T-helper 2 cell treated with Interferon-gamma antibody and Interleukin-4, amounts not matched to agents 5 μg/mL and 100 μg/mL, for 36 hours (primary cell): ENCODE measurements at regions not wholly inside any gene's neighbourhood (a gene's known extent, or its start where the extent isn't known, plus 50 kb on each side); places are given as distances from the start of the nearest gene placed in this dataset.

ENCODE experiments used
- DNase-seq: peaks from one replicate; pipeline ENCODE4 v3.0.0; 2021; ENCODE audit warnings: low spot score
- H3K27ac Mint-ChIP-seq: one replicate; pipeline ENCODE4 v1.8.0; 2021; ENCODE audit warnings: mild to moderate bottlenecking, mixed read lengths
- H3K27me3 Mint-ChIP-seq: one replicate; pipeline ENCODE4 v1.8.0; 2021; ENCODE audit warnings: low read depth, mixed read lengths
- H3K36me3 Mint-ChIP-seq: one replicate; pipeline ENCODE4 v1.8.0; 2021; ENCODE audit warnings: low read depth, mixed read lengths
- H3K4me1 Mint-ChIP-seq: one replicate; pipeline ENCODE4 v1.8.0; 2021; ENCODE audit warnings: low read depth, mixed read lengths
- H3K4me3 Mint-ChIP-seq: one replicate; pipeline ENCODE4 v1.8.0; 2022; ENCODE audit warnings: mild to moderate bottlenecking, moderate library complexity, mixed read lengths
- H3K9me3 Mint-ChIP-seq: one replicate; pipeline ENCODE4 v1.8.0; 2021; ENCODE audit warnings: mixed read lengths

- H3K36me3 Mint-ChIP-seq, result no peaks in the 10 kb centered on the region
- no peaks in the 10 kb centered on the region for H3K27me3 Mint-ChIP-seq
- H3K4me1 Mint-ChIP-seq, result no peaks in the 10 kb centered on the region
- no peak overlapping the region for H3K4me3 Mint-ChIP-seq
- DNase-seq, result no peak
- no peaks in the 10 kb centered on the region for H3K9me3 Mint-ChIP-seq
- H3K27ac Mint-ChIP-seq, result no peak overlapping the region
Measured at GRCh38 chr2:235405612-235406361, 88.1 kb upstream of the AGAP1 start.

DNA sequence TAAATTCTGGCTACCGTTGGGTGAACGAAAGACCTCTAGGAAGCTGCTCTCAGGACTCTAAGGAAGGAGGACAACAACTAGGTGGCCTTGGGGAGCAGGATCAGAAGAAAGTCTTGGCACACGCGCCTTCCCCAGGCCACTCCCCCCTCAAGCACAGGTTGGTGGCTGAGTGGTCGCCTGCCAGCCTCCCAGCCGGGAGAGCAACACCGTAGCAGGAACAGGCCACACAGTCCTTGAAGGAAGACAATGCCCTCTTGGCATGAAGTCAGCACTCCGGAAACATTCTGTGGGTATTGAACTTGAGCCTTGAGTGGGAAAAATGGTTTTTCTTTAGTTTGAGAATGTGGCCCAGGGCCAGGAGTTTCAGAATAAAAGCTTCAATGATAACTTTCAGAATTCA, 87.4 kb upstream of the AGAP1 start:
- Mint-ChIP-seq H3K36me3 (no peaks in the 10 kb centered on the region), H3K27ac (no peak overlapping the region), H3K9me3 (no peaks in the 10 kb centered on the region), H3K4me3 (no peak overlapping the region), H3K27me3 (no peaks in the 10 kb centered on the region), H3K4me1 (no peaks in the 10 kb centered on the region)
- no peak for DNase-seq

DNA sequence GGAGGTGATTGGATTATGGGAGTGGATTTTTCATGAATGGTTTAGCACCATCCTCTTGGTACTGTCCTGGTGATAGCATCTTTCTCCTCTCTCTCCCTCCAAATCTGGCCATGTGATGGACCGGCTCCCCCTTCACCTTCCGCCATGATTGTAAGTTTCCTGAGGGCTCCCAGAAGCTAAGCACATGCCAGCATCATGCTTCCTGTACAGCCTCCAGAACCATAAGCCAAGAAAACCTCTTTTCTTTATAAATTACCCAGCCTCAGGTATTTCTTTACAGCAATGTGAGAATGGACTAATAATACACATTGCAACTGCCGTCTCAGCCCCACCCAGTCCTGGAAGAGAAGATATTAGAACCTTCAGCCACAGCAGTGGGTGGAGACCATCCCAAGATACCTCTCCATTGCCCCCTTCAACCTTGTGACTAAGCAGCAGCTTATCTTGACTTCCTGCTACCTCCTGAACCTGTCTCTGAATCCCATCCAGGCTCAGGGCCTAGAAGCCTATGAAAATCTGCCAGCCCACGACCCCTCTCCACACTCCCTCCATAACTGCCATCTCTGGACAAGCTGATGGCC, 81.8 kb upstream of the AGAP1 start:
- DNase-seq, result no peak
- Mint-ChIP-seq H3K4me1 (no peaks in the 10 kb centered on the region), H3K9me3 (no peaks in the 10 kb centered on the region), H3K27ac (no peak overlapping the region), H3K27me3 (no peaks in the 10 kb centered on the region), H3K36me3 (no peaks in the 10 kb centered on the region), H3K4me3 (no peak overlapping the region)

GRCh38 chr2:235413064-235413463, 80.8 kb upstream of the AGAP1 start:
- no peaks in the 10 kb centered on the region for H3K4me1 Mint-ChIP-seq
- no peak for DNase-seq

DNA sequence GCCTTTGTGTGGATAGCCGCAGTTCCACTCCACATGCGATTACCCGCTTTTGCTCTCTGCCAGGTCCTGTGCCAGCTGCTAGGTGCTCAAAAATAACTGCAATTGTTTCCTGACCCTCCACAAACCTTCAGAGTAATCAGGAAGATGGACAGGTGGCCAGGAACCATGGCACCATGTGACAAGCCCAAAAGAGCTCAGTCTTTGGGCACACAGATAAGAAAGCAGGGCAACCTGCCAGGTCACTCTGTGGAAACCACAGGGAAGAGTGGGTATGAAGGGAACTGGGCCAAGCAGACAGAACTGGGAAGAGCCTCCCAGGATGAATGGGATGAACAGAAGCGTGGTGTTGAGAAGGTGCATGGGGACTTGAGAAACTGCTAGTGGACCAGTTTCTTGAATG, 79.4 kb upstream of the AGAP1 start:
- Mint-ChIP-seq H3K4me1 (no peaks in the 10 kb centered on the region), H3K9me3 (no peaks in the 10 kb centered on the region), H3K4me3 (no peak overlapping the region), H3K27ac (no peak overlapping the region), H3K36me3 (no peaks in the 10 kb centered on the region), H3K27me3 (no peaks in the 10 kb centered on the region)
- no peak for DNase-seq

More at GRCh38 chr2:235413064-235413463, 80.8 kb upstream of the AGAP1 start:
- Mint-ChIP-seq H3K27ac (no peak overlapping the region), H3K27me3 (no peaks in the 10 kb centered on the region), H3K4me3 (no peak overlapping the region), H3K9me3 (no peaks in the 10 kb centered on the region), H3K36me3 (no peaks in the 10 kb centered on the region)

- no peaks in the 10 kb centered on the region for H3K4me1 Mint-ChIP-seq
Measured at GRCh38 chr2:235416858-235417499, 76.9 kb upstream of the AGAP1 start.

GRCh38 chr2:235418918-235419317, 74.9 kb upstream of the AGAP1 start:
- Mint-ChIP-seq H3K4me3 (no peak overlapping the region), H3K9me3 (no peaks in the 10 kb centered on the region), H3K27me3 (no peaks in the 10 kb centered on the region), H3K4me1 (no peaks in the 10 kb centered on the region), H3K36me3 (no peaks in the 10 kb centered on the region), H3K27ac (no peak overlapping the region)
- no peak for DNase-seq

More at GRCh38 chr2:235416858-235417499, 76.9 kb upstream of the AGAP1 start:
- DNase-seq, result no peak
- H3K27ac Mint-ChIP-seq, result no peak overlapping the region
- H3K9me3 Mint-ChIP-seq, result no peaks in the 10 kb centered on the region
- no peaks in the 10 kb centered on the region for H3K36me3 Mint-ChIP-seq
- H3K27me3 Mint-ChIP-seq, result no peaks in the 10 kb centered on the region
- H3K4me3 Mint-ChIP-seq, result no peak overlapping the region

GRCh38 chr2:235419996-235420395, 73.8 kb upstream of the AGAP1 start:
- Mint-ChIP-seq H3K27me3 (no peaks in the 10 kb centered on the region), H3K9me3 (no peaks in the 10 kb centered on the region), H3K4me1 (no peaks in the 10 kb centered on the region), H3K4me3 (no peak overlapping the region), H3K36me3 (no peaks in the 10 kb centered on the region), H3K27ac (no peak overlapping the region)
- no peak for DNase-seq

- Mint-ChIP-seq H3K36me3 (no peaks in the 10 kb centered on the region), H3K4me3 (no peak overlapping the region), H3K4me1 (no peaks in the 10 kb centered on the region), H3K27ac (no peak overlapping the region), H3K27me3 (no peaks in the 10 kb centered on the region), H3K9me3 (no peaks in the 10 kb centered on the region)
- no peak for DNase-seq
Measured at GRCh38 chr2:235421618-235422017, 72.2 kb upstream of the AGAP1 start.

DNA sequence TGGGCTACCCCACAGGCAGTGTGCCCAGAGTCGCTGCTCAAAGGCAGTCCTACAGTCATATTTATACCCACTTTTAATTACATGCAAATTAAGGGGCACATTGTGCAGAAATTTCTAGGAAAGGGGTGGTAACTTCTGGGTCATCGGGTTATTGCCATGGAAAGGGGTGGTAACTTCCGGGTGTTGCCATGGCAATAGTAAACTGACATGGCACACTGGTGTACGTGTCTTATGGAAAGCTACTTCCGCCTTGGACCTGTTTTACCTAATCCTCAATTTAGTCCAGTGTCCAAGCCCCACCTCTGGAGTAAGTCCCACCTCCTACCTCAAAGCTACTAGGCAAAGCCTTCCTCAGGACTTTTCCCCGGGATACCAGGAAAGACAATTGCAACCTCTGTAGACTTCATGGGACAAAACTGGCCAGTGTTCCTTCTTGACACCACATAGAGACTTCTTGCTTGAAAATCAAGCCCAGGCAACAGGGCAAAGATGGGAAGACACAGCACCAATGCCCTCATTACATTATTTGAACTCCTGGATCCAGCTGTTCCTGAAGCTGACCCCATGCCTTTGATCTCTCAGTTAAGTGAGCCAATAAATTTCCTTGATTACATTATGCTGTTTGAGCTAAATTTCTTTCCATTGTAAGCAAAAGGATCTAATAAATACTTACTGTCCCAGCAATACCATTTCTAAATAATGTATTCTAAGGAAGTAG, 63.3 kb upstream of the AGAP1 start:
- Mint-ChIP-seq H3K9me3 (no peaks in the 10 kb centered on the region), H3K4me1 (no peaks in the 10 kb centered on the region), H3K4me3 (no peak overlapping the region), H3K27me3 (no peaks in the 10 kb centered on the region), H3K27ac (no peak overlapping the region), H3K36me3 (no peaks in the 10 kb centered on the region)
- no peak for DNase-seq

- Mint-ChIP-seq H3K27ac (no peak overlapping the region), H3K4me3 (no peak overlapping the region), H3K27me3 (no peaks in the 10 kb centered on the region), H3K9me3 (no peaks in the 10 kb centered on the region), H3K36me3 (no peaks in the 10 kb centered on the region), H3K4me1 (no peaks in the 10 kb centered on the region)
- no peak for DNase-seq
Measured at GRCh38 chr2:235432741-235433520, 60.9 kb upstream of the AGAP1 start.

DNA sequence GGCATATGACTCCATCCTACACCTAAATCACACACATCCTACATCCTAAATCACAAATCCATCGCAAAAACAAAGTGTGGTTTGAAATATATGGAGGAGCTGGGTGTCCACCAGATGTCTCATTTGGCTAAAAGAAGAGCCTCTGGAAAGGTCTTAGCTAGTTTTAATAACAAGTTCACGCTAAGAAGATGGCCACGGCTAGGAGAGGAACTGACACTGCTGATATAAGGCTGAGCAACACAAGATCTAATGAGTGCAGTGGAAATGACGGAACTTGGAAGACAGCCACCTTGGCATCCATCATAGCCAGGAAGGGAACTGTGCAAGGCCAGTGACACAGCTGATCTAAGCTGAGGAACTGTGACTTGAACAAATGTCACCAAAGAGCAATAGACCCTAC, 60.0 kb upstream of the AGAP1 start:
- DNase-seq, result no peak
- Mint-ChIP-seq H3K27me3 (no peaks in the 10 kb centered on the region), H3K4me3 (no peak overlapping the region), H3K4me1 (no peaks in the 10 kb centered on the region), H3K9me3 (no peaks in the 10 kb centered on the region), H3K36me3 (no peaks in the 10 kb centered on the region), H3K27ac (no peak overlapping the region)

GRCh38 chr2:235439959-235440662, 53.7 kb upstream of the AGAP1 start:
- no peaks in the 10 kb centered on the region for H3K36me3 Mint-ChIP-seq
- no peak for DNase-seq
- no peaks in the 10 kb centered on the region for H3K4me1 Mint-ChIP-seq
- H3K27me3 Mint-ChIP-seq, result no peaks in the 10 kb centered on the region
- no peaks in the 10 kb centered on the region for H3K9me3 Mint-ChIP-seq
- H3K27ac Mint-ChIP-seq, result no peak overlapping the region
- H3K4me3 Mint-ChIP-seq, result no peak overlapping the region
